Lower lobe of right lung (tissue), 2 donors: ENCODE measurements at regions not wholly inside any gene's neighbourhood (a gene's known extent, or its start where the extent isn't known, plus 50 kb on each side); places are given as distances from the start of the nearest gene placed in this dataset.

Experiments
- ATAC-seq, 2 donors: fragments of 200-7000 bp; cut with Tn5 transposase; one replicate each; pipeline ENCODE4 v1.9.1; 2020 to 2022; ENCODE audit warnings: mild to moderate bottlenecking in 2 of 2, moderate library complexity in 2 of 2
- DNase-seq: peaks from one replicate; pipeline ENCODE4 v3.0.0-alpha.2; 2020
- H3K27ac ChIP-seq: fragments of 200-600 bp; one replicate; pipeline ENCODE4 v1.8.0; 2022
- H3K27me3 ChIP-seq: fragments of 200-600 bp; one replicate; pipeline ENCODE4 v1.8.0; 2022; ENCODE audit warnings: low read depth
- H3K36me3 ChIP-seq: fragments of 200-600 bp; one replicate; pipeline ENCODE4 v1.8.0; 2022; ENCODE audit warnings: mild to moderate bottlenecking
- H3K4me1 ChIP-seq: fragments of 200-600 bp; one replicate; pipeline ENCODE4 v1.8.0; 2022
- H3K4me3 ChIP-seq: fragments of 200-600 bp; one replicate; pipeline ENCODE4 v1.8.0; 2022; ENCODE audit warnings: mild to moderate bottlenecking
- H3K9me3 ChIP-seq: fragments of 200-600 bp; one replicate; pipeline ENCODE4 v1.8.0; 2022
- intact Hi-C: fragments of 100-400 bp; cut with DNase I; formaldehyde crosslinking; loops from one replicate; pipeline ENCODE4 v1.11.0; 2022
- TF ChIP-seq, protein P1 (sequence below): fragments of 200-600 bp; IDR thresholded peaks from one replicate; pipeline ENCODE4 v1.8.0; 2022; ENCODE audit warnings: antibody characterized with exemption, mild to moderate bottlenecking
- donor health status: DM: no; HTN: yes; CAD: no; lungs with severe emphysema.

DNA sequence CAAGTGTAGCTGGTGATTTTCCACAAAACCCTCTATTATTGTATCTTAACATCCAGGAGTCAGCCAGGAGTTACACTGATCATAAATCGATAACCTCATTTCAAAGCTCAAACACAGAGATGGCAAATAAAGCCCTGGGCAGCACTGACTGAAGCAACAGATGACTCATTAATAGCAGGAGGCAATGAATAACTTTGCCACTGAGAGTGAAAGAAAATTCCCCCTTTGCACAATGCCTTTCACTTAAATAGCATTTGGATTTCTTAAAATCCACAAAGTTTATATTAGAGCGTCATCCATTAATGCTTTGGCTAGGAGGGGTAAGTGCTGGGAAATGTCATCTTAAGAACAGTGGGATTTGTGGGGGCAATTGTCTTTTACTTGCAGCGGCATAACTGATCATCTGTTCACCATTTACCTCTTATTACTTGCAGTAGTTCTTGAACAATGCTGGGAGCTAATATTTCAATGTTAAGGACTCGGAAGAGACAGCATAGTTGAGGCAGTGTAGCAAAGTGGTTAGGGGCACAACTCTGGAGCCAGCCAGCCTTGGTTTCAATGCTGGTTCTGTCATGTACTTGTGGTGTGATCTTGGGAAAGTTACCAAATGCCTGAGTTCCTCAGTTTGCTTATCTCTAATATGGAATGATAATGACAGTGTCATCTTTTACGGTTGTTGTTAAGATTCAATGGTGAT lies 630.4 kb upstream of the TBL1XR1 start:
- no peak overlapping the region for H3K27ac ChIP-seq
- no peak overlapping the region for H3K4me3 ChIP-seq
- ATAC-seq, result peak in 1 of 2 donors; percentile 54

DNA sequence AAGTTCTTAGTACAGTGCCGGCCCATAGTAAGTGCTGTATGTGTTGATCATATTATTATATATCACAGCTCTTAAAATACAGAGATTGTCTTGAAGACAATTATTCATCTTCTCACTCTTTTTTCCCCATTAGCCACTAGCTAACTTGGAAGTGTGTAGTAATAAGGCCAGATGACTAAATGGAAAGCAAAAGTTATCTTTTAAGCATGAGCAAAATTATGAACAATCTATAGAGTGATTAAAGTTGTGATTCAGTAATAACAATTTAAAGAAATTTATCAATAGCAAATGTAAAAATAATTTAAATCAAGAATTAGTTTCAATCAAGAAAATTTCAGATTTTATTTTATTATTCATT lies 630.9 kb upstream of the TBL1XR1 start:
- H3K27ac ChIP-seq, result no peak overlapping the region
- DNase-seq (no peak), ATAC-seq (no peak)
- no peaks in the 10 kb centered on the region for H3K36me3 ChIP-seq
- no peaks in the 10 kb centered on the region for H3K27me3 ChIP-seq
- H3K9me3 ChIP-seq, result no peaks in the 10 kb centered on the region
- TF ChIP-seq, protein P1, sequence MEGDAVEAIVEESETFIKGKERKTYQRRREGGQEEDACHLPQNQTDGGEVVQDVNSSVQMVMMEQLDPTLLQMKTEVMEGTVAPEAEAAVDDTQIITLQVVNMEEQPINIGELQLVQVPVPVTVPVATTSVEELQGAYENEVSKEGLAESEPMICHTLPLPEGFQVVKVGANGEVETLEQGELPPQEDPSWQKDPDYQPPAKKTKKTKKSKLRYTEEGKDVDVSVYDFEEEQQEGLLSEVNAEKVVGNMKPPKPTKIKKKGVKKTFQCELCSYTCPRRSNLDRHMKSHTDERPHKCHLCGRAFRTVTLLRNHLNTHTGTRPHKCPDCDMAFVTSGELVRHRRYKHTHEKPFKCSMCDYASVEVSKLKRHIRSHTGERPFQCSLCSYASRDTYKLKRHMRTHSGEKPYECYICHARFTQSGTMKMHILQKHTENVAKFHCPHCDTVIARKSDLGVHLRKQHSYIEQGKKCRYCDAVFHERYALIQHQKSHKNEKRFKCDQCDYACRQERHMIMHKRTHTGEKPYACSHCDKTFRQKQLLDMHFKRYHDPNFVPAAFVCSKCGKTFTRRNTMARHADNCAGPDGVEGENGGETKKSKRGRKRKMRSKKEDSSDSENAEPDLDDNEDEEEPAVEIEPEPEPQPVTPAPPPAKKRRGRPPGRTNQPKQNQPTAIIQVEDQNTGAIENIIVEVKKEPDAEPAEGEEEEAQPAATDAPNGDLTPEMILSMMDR, result no peak
- H3K4me3 ChIP-seq, result no peak overlapping the region
- peaks cover 38% of the 10 kb centered on the region for H3K4me1 ChIP-seq
- intact Hi-C loops, result no loop called here

More for the DNA sequence above, 630.4 kb upstream of the TBL1XR1 start:
- H3K9me3 ChIP-seq, result no peaks in the 10 kb centered on the region
- intact Hi-C loops, result no loop called here
- peaks cover 32% of the 10 kb centered on the region for H3K4me1 ChIP-seq
- H3K27me3 ChIP-seq, result no peaks in the 10 kb centered on the region
- H3K36me3 ChIP-seq, result no peaks in the 10 kb centered on the region
- TF ChIP-seq, protein P1, result no peak
- no peak for DNase-seq

- DNase-seq (no peak), ATAC-seq (peak; percentile 59 to 85)
- no peaks in the 10 kb centered on the region for H3K9me3 ChIP-seq
- no peaks in the 10 kb centered on the region for H3K27me3 ChIP-seq
- TF ChIP-seq, protein P1, result no peak
- H3K36me3 ChIP-seq, result no peaks in the 10 kb centered on the region
- intact Hi-C loops, result no loop called here
- H3K4me1 ChIP-seq, result peaks cover 28% of the 10 kb centered on the region
- no peak overlapping the region for H3K4me3 ChIP-seq
- peak overlapping the region; percentile 48 for H3K27ac ChIP-seq
Measured at GRCh38 chr3:177830411-177830849, 633.1 kb upstream of the TBL1XR1 start.

GRCh38 chr3:177831361-177831760 lies 634.1 kb upstream of the TBL1XR1 start:
- H3K4me1 ChIP-seq, result peaks cover 36% of the 10 kb centered on the region
- ATAC-seq, result no peak

DNA sequence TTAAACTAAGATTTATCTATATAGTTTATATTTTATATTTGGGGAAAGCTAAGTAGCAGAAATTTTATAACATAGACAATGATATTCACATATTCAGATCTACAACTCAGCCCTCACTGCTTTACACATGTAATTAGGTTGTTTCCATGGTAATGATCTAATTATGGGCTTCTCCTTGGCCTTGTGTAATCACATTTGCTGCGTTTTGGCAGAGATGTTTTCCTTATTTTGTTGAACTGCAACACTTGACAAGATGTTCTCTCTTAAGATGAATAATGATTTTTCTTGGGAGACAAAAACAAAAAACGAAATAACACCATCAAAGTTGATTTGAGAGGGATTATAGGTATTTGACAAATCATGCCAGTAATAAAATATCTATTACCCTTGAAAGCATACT lies 635.6 kb upstream of the TBL1XR1 start:
- H3K4me3 ChIP-seq, result no peak overlapping the region
- no peak overlapping the region for H3K27ac ChIP-seq
- TF ChIP-seq, protein P1, result no peak
- no peaks in the 10 kb centered on the region for H3K36me3 ChIP-seq
- DNase-seq (no peak), ATAC-seq (no peak)
- no peaks in the 10 kb centered on the region for H3K9me3 ChIP-seq
- H3K4me1 ChIP-seq, result peaks cover 44% of the 10 kb centered on the region
- intact Hi-C loops, result no loop called here
- H3K27me3 ChIP-seq, result no peaks in the 10 kb centered on the region

More at GRCh38 chr3:177831361-177831760, 634.1 kb upstream of the TBL1XR1 start:
- Histone ChIP-seq H3K4me3 (no peak overlapping the region), H3K27ac (no peak overlapping the region), H3K36me3 (no peaks in the 10 kb centered on the region), H3K9me3 (no peaks in the 10 kb centered on the region), H3K27me3 (no peaks in the 10 kb centered on the region)
- DNase-seq, result no peak
- intact Hi-C loops, result no loop called here
- TF ChIP-seq, protein P1, result no peak
